ENCODE measurements at regions not wholly inside any gene's neighbourhood (a gene's known extent, or its start where the extent isn't known, plus 50 kb on each side); places are given as distances from the start of the nearest gene placed in this dataset.
"Not testable (repeated sequence)": the region's sequence is repeated elsewhere in the genome, so short reads cannot be mapped to it uniquely, and the experiment has no call there.

DNA sequence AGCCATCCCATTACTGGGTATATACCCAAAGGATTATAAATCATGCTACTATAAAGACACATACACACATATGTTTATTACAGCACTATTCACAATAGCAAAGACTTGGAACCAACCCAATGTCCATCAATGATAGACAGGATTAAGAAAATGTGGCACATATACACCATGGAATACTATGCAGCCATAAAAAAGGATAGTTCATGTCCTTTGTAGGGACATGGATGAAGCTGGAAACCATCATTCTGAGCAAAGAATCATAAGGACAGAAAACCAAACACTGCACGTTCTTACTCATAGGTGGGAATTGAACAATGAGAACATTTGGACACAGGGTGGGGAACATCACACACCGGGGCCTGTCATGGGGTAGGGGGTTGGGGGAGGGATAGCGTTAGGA, 60.3 kb upstream of the NMU start:
- not testable (repeated sequence) for DNase-seq (ENCODE audit: low spot score)

DNA sequence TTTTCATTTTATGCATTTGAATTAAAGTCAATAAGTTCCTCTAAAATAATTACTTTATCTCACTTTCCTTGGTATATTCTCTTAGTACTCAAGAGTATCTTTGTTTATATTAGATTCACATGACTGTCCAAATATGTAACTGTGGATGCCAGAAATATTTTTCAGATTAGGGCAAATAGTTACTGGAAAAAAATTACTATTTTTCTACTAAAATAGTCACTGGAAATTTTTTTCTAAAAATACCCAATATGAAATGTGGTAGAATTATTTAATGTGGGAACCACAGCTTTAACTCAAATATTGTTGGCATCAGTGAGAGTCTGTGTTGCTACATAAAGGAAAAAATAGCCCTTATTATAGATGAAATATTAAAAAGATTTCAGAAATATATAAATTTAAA, 70.4 kb upstream of the NMU start:
- no peak for DNase-seq (ENCODE audit: low spot score)

- no peak for DNase-seq (ENCODE audit: low spot score)
Observed at GRCh38 chr4:55707507-55707906, 71.4 kb upstream of the NMU start.

GRCh38 chr4:55707991-55708390, 71.9 kb upstream of the NMU start:
- DNase-seq (ENCODE audit: low spot score): not testable (repeated sequence)

DNA sequence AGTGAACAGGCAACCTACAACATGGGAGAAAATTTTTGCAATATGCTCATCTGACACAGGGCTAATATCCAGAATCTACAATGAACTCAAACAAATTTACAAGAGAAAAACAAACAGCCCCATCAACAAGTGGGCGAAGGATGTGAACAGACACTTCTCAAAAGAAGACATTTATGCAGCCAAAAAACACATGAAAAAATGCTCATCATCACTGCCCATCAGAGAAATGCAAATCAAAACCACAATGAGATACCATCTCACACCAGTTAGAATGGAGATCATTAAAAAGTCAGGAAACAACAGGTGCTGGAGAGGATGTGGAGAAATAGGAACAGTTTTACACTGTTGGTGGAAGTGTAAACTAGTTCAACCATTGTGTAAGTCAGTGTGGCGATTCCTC, 76.7 kb upstream of the NMU start:
- not testable (repeated sequence) for DNase-seq (ENCODE audit: low spot score)

DNA sequence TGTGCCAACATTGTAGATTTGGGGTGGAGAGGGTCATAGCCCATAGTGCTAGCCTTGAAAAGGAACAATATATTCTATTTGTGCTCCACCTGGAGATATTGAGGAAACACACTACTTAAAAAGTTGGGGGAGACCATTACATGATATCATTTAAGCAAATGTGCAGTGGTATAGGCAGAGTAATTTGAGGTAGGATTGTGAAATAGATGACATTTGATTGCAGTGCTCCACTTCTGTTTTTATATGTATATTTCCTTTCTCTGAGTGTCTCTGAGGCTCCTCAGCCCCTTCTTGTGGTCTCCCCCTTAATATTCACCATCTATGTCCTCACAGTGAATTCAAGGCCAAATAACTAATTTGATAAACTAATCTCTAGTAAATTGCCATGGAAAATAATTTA, 85.6 kb upstream of the NMU start:
- no peak for DNase-seq (ENCODE audit: low spot score)

- DNase-seq (ENCODE audit: low spot score): no peak
Observed at GRCh38 chr4:55722132-55722531, 86.0 kb upstream of the NMU start.

DNA sequence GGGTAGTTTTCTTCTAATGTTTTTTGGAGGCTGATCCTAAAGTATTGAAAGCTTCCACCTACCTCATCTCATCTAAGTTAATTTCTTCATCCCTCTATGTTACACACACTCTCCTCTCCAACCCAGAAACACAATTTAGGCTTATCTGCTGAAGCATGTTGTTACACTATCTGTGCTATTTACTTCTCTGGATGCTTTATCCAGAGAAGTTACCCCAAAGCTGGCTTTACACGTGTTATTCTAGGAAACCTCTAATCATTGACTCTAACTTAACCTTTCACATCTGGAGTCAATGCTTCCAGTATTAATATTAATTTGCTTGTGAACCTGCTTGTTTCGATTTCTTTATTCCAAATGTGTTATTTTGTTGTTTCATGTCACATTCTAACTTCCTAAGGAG, 87.3 kb upstream of the NMU start:
- DNase-seq (ENCODE audit: low spot score): no peak

DNA sequence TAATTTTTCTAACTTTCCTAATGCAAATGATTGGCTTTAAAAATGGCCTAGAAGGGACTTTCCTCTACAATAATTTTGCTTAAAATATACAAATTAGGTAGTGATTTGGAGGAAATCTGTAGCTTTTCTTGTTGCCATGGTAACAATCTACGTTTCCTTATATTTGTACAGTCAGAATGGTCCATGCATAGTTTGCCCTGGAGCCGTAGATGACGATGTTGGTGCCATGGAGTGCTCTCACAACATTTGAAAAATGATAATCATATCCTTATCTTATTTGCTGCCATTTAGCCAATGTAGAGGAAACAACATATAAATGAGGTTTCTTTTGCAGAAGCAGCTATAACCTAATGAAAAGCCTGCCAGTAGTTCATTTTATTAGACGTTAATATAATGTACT, 89.0 kb upstream of the NMU start:
- DNase-seq (ENCODE audit: low spot score): no peak

- no peak for DNase-seq (ENCODE audit: low spot score)
Observed at GRCh38 chr4:55727746-55728145, 91.6 kb upstream of the NMU start.

DNA sequence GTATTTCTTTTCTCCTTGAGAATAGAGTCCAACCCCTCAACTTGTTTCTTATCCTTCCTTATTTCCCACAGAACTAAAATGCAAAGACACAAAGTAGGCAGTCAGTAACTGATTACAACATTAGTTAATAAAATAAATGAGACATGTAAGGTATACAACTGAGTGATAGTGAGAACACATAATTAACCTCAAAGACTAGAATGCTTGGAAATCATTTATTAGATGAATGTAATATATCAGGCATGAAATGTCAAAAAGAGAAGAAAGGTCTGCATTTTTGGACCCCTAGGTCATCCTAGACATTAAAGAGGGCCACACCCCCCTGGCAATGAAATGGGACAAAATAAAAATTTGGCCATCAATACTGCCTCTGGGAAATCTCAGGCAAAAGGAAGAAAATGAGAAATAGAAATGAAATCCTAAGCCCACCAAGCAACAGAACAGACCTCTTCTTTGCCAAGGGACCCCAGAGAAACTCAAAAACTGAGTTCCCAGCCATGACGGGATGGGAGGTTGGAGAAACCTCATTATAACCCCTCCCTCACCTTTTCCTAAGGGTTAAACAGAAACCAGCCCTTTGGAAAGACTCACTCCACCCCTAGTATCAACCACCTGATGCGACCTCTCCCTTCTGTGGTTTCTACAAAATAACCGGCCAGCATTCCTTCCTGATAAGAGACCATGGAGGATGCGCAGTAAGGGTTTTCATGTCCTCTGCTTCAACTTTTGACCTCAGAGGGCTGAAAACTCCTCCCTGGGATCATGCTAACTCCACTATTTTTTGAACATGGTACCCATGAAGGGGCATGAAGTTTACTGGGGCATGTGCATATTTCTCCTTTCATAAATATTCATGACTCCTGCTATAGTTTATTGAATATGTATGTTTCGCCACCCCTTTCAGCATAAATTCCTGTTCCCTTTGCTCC, 90.0 kb upstream of the EXOC1L start:
- DNase-seq (ENCODE audit: low spot score): no peak

GRCh38 chr4:55730280-55730931, 89.2 kb upstream of the EXOC1L start:
- DNase-seq (ENCODE audit: low spot score): no peak

DNA sequence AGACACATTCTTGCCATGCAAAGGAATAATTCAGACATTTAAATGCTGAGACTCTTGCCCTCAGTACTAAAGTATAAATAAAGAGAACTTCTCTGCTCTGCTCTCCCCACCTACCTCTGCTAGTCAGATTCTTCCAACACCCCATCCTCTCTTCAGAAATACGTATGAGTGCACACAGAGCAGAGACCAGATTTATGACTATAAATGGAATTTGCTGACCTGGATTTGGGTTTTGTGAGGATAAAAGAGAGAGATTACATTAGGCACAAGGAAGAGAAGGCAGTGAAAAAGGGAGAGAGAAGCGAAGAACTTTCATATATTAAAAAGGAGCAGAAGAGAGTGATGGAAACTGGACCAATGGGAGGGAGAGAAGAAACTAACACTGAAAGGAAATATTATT, 87.6 kb upstream of the EXOC1L start:
- no peak for DNase-seq (ENCODE audit: low spot score)

DNA sequence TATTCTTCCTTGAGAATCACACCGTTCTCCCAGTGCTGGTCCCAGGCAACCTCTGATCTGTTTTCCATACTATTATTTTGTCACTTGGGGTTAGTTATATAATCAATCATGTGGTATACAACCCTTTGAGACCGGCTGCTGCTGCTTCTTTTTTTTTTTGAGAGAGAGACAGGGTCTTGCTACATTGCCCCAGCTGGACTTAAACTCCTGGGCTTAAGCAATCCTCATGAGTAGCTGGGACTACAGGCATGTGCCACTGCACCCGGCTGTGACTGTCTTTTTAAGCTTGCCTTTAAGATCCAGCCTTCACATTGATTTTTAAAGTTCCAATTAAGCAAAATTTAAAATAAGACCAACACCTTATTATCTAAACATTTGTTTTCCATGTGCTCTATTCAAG, 86.7 kb upstream of the EXOC1L start:
- no peak for DNase-seq (ENCODE audit: low spot score)

DNA sequence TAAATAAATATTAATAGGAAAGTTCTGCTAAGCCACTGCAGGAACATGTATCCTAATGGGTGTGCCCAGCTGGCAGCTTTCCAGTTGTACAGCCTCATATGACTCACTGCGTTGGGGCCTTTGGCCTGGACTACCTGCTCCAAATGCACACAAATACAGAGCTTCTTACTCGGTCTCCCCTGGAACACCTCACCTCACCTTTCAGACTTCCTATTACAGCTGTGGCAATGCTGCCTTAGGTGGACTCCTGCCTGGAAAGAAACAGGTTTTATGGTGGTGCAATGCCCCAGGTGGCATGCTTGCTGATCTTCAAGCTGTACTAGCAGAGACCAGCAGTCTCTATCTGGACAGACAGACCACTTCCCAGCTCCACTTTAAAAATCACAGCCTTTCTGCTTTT, 85.7 kb upstream of the EXOC1L start:
- no peak for DNase-seq (ENCODE audit: low spot score)

GRCh38 chr4:55736605-55737183, 82.9 kb upstream of the EXOC1L start:
- DNase-seq (ENCODE audit: low spot score): no peak

DNA sequence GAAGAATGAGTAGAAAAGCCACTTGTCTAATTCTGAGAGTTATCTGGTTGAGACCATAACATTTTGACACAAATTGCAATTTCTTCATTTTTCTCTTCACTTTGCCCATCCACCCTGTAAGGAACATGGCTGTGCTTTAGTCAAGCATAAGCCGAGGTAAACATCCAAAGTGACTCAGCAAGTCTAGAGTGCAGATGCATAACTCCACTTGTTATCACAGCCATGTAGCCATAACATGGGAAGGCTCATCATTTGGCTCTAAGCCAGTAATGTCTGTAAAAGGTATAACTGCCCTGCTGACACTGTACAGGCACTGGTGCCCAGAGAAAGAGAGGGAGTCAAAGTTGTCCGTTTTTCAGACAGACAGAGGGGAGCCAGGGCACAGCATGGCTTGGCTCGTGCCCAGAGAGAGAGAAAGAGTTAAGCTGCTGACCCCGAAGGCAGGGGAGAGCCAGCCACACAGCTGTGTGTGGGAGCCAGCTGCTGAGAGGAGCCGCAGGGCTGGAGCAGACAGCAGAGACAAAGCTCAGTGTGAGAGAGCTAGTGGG, 76.9 kb upstream of the EXOC1L start:
- peak; percentile 63 for DNase-seq (ENCODE audit: low spot score)

GRCh38 chr4:55744369-55744768, 75.2 kb upstream of the EXOC1L start:
- DNase-seq (ENCODE audit: low spot score): no peak

GRCh38 chr4:55745014-55745413, 74.6 kb upstream of the EXOC1L start:
- no peak for DNase-seq (ENCODE audit: low spot score)

DNA sequence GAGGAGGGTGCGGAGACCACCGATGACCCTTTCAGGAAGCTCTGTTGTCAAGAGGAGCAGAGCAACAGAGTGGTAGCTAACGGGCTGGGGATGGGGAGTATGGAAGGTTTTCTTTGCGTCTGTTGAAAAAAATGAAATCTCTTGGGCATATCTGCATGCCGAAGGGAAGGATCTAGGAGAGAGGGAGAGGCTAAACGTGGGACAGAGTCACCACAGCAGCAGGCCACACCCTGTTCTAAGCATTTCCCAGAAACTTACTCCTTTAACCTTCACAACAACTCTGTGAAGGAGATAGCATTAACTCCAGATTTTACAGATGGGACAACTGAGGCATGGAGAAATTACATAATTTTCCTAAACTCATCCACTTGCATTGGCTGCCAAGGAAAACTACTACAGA, 71.8 kb upstream of the EXOC1L start:
- no peak for DNase-seq (ENCODE audit: low spot score)

- DNase-seq (ENCODE audit: low spot score): no peak
Observed at GRCh38 chr4:55749666-55750065, 69.9 kb upstream of the EXOC1L start.

DNA sequence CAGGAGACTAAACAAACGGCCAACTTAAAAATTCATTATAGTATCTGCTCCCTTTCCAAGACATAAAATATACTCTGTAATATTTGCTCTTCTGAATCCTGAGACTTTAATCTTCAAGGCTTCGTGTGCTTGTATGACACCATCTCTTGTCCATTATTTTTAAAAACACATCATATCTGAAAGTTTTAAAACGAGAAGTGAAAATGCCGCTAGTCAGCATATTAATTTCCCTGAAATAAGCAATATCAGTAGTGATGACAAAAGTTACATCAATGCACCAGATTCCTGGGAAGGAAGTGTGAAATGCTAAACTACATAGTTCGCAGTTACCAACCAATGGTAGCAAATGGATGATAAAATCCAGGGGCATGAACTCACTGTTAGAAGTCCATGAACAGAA, 66.8 kb upstream of the EXOC1L start:
- no peak for DNase-seq (ENCODE audit: low spot score)

DNA sequence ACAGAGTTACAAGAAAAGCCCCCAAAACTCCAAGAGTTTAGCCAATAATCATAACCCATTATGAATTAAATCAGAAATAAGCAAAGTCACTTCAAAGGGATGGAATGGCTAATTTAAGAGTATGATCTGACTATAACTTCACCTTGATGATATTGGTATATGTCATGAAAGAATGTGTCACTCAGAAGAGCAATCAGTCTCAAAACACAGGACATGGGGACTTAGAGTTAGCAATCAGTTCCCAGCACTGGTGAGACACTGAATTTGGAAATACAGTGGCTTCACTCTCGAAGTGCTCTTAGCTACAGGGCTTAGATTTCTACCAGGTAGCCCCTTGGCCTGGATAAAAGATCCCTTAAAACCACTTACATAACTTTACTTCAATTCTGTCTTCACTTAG, 65.7 kb upstream of the EXOC1L start:
- no peak for DNase-seq (ENCODE audit: low spot score)

All from ecto neural progenitor cell (in vitro differentiated cells).